PFSK-1 (cell line): ENCODE measurements at regions not wholly inside any gene's neighbourhood (a gene's known extent, or its start where the extent isn't known, plus 50 kb on each side); places are given as distances from the start of the nearest gene placed in this dataset.

Experiments
- FOXP2 ChIP-seq: optimal IDR thresholded peaks from 2 replicates; pipeline ENCODE3; 2011; ENCODE audit warnings: borderline replicate concordance, control low read depth, inconsistent platforms; ENCODE audit not compliant: insufficient read depth; ENCODE audit errors: extremely low read length, extremely low read depth
- POLR2AphosphoS5 ChIP-seq: IDR thresholded peaks from 2 replicates; pipeline ENCODE4 v1.6.1; 2012; ENCODE audit warnings: low read depth, mild to moderate bottlenecking, control low read depth, low read length, moderate library complexity
- SIN3A ChIP-seq: IDR thresholded peaks from 2 replicates; pipeline ENCODE4 v1.6.1; 2012; ENCODE audit warnings: mild to moderate bottlenecking, low read length, moderate library complexity, borderline replicate concordance; ENCODE audit not compliant: insufficient read depth
- TAF1 ChIP-seq: IDR thresholded peaks from 2 replicates; pipeline ENCODE4 v1.6.1; 2012; ENCODE audit warnings: low read length, control low read depth, borderline replicate concordance; ENCODE audit not compliant: insufficient read depth
- TF ChIP-seq, protein P1 (sequence below), 2 experiments: IDR thresholded peaks; 2 replicates each; pipeline versions ENCODE4 v1.6.1 to v1.8.0; 2011 to 2012; ENCODE audit warnings: low read depth in 2 of 2, low read length in 2 of 2, control low read depth in 1 of 2, inconsistent platforms in 1 of 2, mild to moderate bottlenecking in 1 of 2, moderate library complexity in 1 of 2; ENCODE audit not compliant: insufficient read depth in 1 of 2

DNA sequence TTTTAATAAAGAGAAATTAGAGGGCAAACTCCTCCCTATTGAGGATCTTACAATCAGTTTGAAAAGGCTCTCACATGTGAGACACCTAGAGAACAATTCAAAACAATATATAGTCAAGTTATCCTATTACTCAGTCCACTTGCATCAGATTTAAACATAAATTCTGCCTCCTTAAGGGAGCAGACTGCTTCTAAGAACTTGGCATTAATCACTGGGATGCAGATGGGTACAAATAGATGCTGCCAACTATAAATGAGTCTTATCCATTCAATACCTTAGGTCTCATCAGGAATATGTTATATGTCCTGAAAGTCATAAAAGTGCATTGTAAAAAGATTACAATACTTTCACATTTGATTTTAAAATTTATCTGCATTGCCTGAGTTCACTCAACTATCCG lies 269.3 kb upstream of the KIRREL3 start:
- no peak for TF ChIP-seq FOXP2
- TF ChIP-seq SIN3A, result no peak
- no peak for TF ChIP-seq TAF1
- TF ChIP-seq, protein P1, sequence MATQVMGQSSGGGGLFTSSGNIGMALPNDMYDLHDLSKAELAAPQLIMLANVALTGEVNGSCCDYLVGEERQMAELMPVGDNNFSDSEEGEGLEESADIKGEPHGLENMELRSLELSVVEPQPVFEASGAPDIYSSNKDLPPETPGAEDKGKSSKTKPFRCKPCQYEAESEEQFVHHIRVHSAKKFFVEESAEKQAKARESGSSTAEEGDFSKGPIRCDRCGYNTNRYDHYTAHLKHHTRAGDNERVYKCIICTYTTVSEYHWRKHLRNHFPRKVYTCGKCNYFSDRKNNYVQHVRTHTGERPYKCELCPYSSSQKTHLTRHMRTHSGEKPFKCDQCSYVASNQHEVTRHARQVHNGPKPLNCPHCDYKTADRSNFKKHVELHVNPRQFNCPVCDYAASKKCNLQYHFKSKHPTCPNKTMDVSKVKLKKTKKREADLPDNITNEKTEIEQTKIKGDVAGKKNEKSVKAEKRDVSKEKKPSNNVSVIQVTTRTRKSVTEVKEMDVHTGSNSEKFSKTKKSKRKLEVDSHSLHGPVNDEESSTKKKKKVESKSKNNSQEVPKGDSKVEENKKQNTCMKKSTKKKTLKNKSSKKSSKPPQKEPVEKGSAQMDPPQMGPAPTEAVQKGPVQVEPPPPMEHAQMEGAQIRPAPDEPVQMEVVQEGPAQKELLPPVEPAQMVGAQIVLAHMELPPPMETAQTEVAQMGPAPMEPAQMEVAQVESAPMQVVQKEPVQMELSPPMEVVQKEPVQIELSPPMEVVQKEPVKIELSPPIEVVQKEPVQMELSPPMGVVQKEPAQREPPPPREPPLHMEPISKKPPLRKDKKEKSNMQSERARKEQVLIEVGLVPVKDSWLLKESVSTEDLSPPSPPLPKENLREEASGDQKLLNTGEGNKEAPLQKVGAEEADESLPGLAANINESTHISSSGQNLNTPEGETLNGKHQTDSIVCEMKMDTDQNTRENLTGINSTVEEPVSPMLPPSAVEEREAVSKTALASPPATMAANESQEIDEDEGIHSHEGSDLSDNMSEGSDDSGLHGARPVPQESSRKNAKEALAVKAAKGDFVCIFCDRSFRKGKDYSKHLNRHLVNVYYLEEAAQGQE (IDR thresholded peaks at IDR 0.05; ENCODE audit: insufficient read depth in 1 of 2, low read depth in 2 of 2, low read length in 2 of 2), result no peak
- TF ChIP-seq POLR2AphosphoS5, result no peak

DNA sequence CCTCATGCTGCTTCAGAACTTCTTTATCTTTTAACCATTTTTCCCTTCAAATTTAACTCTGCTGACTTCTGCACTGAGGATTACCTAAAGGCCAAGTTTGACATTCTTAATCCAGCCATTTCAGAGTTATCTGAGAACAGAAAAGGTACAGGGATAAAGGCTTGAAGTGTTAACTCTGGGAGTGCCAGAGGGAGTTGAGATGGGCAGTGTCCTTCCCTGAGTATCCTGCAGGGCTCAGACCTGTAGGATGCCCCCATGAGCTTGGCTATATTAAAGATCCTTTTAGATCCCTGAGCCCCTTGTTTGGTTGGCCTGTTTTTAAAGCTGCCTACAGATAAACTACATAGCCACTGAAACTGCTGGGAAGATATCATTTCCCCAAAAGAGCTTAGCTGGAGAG lies 268.4 kb upstream of the KIRREL3 start:
- TF ChIP-seq TAF1 (no peak), FOXP2 (no peak), SIN3A (no peak), POLR2AphosphoS5 (no peak)
- TF ChIP-seq, protein P1 (IDR thresholded peaks at IDR 0.05; ENCODE audit: insufficient read depth in 1 of 2, low read depth in 2 of 2, low read length in 2 of 2), result no peak

GRCh38 chr11:127268521-127268920 lies 268.0 kb upstream of the KIRREL3 start:
- TF ChIP-seq, protein P1 (IDR thresholded peaks at IDR 0.05; ENCODE audit: insufficient read depth in 1 of 2, low read depth in 2 of 2, low read length in 2 of 2), result no peak
- TF ChIP-seq POLR2AphosphoS5 (no peak), TAF1 (no peak), FOXP2 (no peak), SIN3A (no peak)

DNA sequence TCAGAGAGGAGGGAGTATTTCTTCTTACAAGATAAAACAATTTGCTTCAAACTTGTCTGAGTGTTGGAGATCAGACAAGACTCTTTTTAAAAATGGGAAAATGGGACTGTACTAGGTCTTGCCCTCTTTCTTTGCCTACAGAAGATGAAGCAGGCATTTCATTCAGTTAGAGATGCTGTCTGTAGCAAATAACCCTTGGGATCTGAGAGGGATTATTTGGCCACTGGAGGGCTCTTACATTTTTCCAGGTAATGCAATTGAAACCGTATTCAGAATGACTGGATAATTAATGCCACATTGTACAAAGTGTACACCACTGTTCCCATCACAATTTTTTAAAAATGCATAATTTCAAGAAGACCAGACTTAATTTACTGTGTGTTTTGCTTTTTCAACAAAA lies 258.5 kb upstream of the KIRREL3 start:
- TF ChIP-seq FOXP2 (no peak), POLR2AphosphoS5 (no peak), TAF1 (no peak), SIN3A (no peak)
- TF ChIP-seq, protein P1 (IDR thresholded peaks at IDR 0.05; ENCODE audit: insufficient read depth in 1 of 2, low read depth in 2 of 2, low read length in 2 of 2), result no peak

DNA sequence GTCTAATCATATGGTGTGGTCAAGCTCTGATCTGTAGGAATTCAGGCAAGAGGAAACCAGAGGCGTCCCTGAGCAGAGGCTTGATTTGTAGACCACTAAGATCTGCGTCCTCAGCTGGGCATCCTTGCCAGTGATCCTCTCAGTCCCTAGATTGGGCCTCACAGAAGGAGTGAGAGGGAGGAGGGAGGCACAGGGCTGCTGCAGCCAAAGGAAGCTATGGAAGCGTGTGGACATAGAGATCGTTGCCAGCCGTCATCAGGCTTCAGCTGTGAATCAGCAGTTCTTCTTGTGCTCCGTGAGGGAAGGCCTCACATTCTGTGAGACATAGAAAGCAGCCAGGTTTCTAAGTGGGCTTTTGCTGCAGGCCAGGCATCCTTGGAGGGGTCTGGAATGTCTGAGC lies 254.6 kb upstream of the KIRREL3 start:
- TF ChIP-seq TAF1 (no peak), FOXP2 (no peak)

DNA sequence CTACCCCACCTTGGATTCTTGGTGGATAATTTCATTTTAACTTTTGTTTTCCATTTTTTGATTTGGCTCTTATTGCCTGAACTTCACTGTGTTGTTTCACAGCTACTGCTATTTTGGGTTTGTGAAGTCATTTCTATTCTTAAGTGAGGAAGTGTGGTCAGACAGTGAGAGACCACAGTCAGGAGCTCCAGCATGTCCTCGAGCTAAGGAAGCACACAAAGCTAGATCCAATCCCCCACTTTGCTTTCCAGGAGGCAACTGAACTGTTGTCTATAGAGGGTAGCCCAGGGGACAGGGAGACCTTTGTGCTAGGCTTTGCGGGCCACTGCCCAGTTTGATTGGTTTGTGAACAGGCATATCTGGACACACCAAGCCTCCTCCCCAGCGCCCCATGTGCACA lies 251.8 kb upstream of the KIRREL3 start:
- TF ChIP-seq SIN3A, result no peak
- TF ChIP-seq POLR2AphosphoS5, result no peak
- no peak for TF ChIP-seq FOXP2
- TF ChIP-seq TAF1, result no peak
